GM23338 (cell line): ENCODE measurements at regions not wholly inside any gene's neighbourhood (a gene's known extent, or its start where the extent isn't known, plus 50 kb on each side); places are given as distances from the start of the nearest gene placed in this dataset.
A peak's percentile ranks its signal among the peaks of the same experiment; 100 is the strongest.

Source experiments
- ATAC-seq: fragments of 200-7000 bp; cut with Tn5 transposase; 3 replicates; pipeline ENCODE4 v1.9.1; 2020
- DNase-seq: peaks from one replicate; pipeline ENCODE4 v3.0.0-alpha.2; 2015; ENCODE audit warnings: low spot score
- H2AFZ ChIP-seq: fragments of 200-600 bp; sonication (generic); 2 replicates; pipeline ENCODE4 v1.8.0; 2016; ENCODE audit warnings: antibody characterized with exemption, mild to moderate bottlenecking, moderate library complexity
- H3F3A ChIP-seq: fragments of 200-600 bp; sonication (generic); replicated peaks from 2 replicates; pipeline ENCODE4 v1.8.0; 2017; ENCODE audit warnings: antibody characterized with exemption, mixed run types, low read depth
- H3K27ac ChIP-seq: fragments of 200-600 bp; sonication (generic); 2 replicates; pipeline ENCODE4 v1.6.1; 2016; ENCODE audit warnings: low read depth
- H3K27me3 ChIP-seq: fragments of 200-600 bp; sonication (generic); 2 replicates; pipeline ENCODE4 v1.8.0; 2016; ENCODE audit warnings: mild to moderate bottlenecking, mixed run types, moderate library complexity; ENCODE audit not compliant: insufficient read depth
- H3K36me3 ChIP-seq: fragments of 200-600 bp; sonication (generic); 2 replicates; pipeline ENCODE4 v1.8.0; 2016; ENCODE audit warnings: mild to moderate bottlenecking; ENCODE audit not compliant: insufficient read depth
- H3K4me1 ChIP-seq: fragments of 200-600 bp; sonication (generic); 2 replicates; pipeline ENCODE4 v1.8.0; 2016; ENCODE audit warnings: mild to moderate bottlenecking, moderate library complexity; ENCODE audit not compliant: insufficient read depth
- H3K4me2 ChIP-seq: fragments of 200-600 bp; sonication (generic); 2 replicates; pipeline ENCODE4 v1.7.1; 2017; ENCODE audit warnings: mixed run types
- H3K4me3 ChIP-seq: fragments of 200-600 bp; sonication (generic); 2 replicates; pipeline ENCODE4 v1.6.1; 2016; ENCODE audit warnings: mixed run types
- H3K79me2 ChIP-seq: fragments of 200-600 bp; sonication (generic); replicated peaks from 2 replicates; pipeline ENCODE4 v1.8.0; 2017; ENCODE audit warnings: mild to moderate bottlenecking; ENCODE audit not compliant: insufficient read depth
- H3K9me2 ChIP-seq: fragments of 200-600 bp; sonication (generic); 2 replicates; pipeline ENCODE4 v1.8.0; 2017; ENCODE audit not compliant: insufficient read depth
- H4K20me1 ChIP-seq: fragments of 200-600 bp; sonication (generic); replicated peaks from 2 replicates; pipeline ENCODE4 v1.8.0; 2017; ENCODE audit warnings: mild to moderate bottlenecking; ENCODE audit not compliant: insufficient read depth
- H3K27ac Mint-ChIP-seq: 2 replicates; pipeline ENCODE4 v1.8.0; 2020; ENCODE audit warnings: inconsistent platforms, mild to moderate bottlenecking, moderate library complexity, mixed read lengths
- H3K27me3 Mint-ChIP-seq: 3 replicates; pipeline ENCODE4 v1.8.0; 2022; ENCODE audit warnings: low read depth, mild to moderate bottlenecking, moderate library complexity, mixed read lengths, inconsistent platforms; ENCODE audit not compliant: insufficient read depth, poor library complexity
- H3K36me3 Mint-ChIP-seq: 3 replicates; pipeline ENCODE4 v1.8.0; 2021; ENCODE audit warnings: low read depth, mild to moderate bottlenecking, inconsistent platforms, moderate library complexity, mixed read lengths
- H3K4me1 Mint-ChIP-seq: 3 replicates; pipeline ENCODE4 v1.8.0; 2020; ENCODE audit warnings: mild to moderate bottlenecking, inconsistent platforms, mixed read lengths
- H3K4me3 Mint-ChIP-seq: 3 replicates; pipeline ENCODE4 v1.8.0; 2021; ENCODE audit warnings: moderate library complexity, mild to moderate bottlenecking, inconsistent platforms, mixed read lengths
- H3K9me3 Mint-ChIP-seq: 3 replicates; pipeline ENCODE4 v1.8.0; 2020; ENCODE audit warnings: moderate library complexity, mild to moderate bottlenecking, inconsistent platforms, mixed read lengths
- CREB1 ChIP-seq: fragments of 250-450 bp; sonication (Bioruptor Pico); IDR thresholded peaks from 2 replicates; pipeline ENCODE4 v1.5.0; 2020; ENCODE audit warnings: low read depth, mild to moderate bottlenecking, moderate library complexity
- ETS1 ChIP-seq: IDR thresholded peaks from 2 replicates; pipeline ENCODE4 v1.6.1; 2016; ENCODE audit warnings: antibody characterized with exemption
- EZH2 ChIP-seq: fragments of 200-600 bp; sonication (generic); IDR thresholded peaks from one replicate; pipeline ENCODE4 v1.8.0; 2017; ENCODE audit warnings: antibody characterized with exemption, mild to moderate bottlenecking, low read depth; ENCODE audit not compliant: unreplicated experiment
- EZH2phosphoT487 ChIP-seq: fragments of 200-600 bp; sonication (generic); IDR thresholded peaks from one replicate; pipeline ENCODE4 v1.8.1; 2018; ENCODE audit warnings: antibody characterized with exemption; ENCODE audit not compliant: unreplicated experiment
- JUNB ChIP-seq: IDR thresholded peaks from one replicate; pipeline ENCODE4 v1.6.1; 2016; ENCODE audit warnings: antibody characterized with exemption; ENCODE audit not compliant: unreplicated experiment
- NANOG ChIP-seq: IDR thresholded peaks from 2 replicates; pipeline ENCODE4 v1.6.1; 2016; ENCODE audit warnings: antibody characterized with exemption, borderline replicate concordance
- POLR2AphosphoS5 ChIP-seq: IDR thresholded peaks from 2 replicates; pipeline ENCODE4 v1.6.1; 2016; ENCODE audit warnings: antibody characterized with exemption, low read depth
- STAT1 ChIP-seq: IDR thresholded peaks from one replicate; pipeline ENCODE4 v1.6.1; 2016; ENCODE audit warnings: antibody characterized with exemption; ENCODE audit not compliant: unreplicated experiment
- ZNF114 ChIP-seq: fragments of 250-450 bp; sonication (Bioruptor Pico); IDR thresholded peaks from 2 replicates; pipeline ENCODE4 v1.5.0; 2020; ENCODE audit warnings: mild to moderate bottlenecking, moderate library complexity
- ZNF331 ChIP-seq: fragments of 250-450 bp; sonication (Bioruptor Pico); IDR thresholded peaks from 2 replicates; pipeline ENCODE4 v1.5.0; 2020; ENCODE audit warnings: low read depth, mild to moderate bottlenecking, moderate library complexity
- TF ChIP-seq, protein P1 (sequence below): fragments of 250-450 bp; sonication (Bioruptor Pico); IDR thresholded peaks from 2 replicates; pipeline ENCODE4 v1.5.0; 2020; ENCODE audit warnings: mild to moderate bottlenecking, moderate library complexity
- TF ChIP-seq, protein P2 (sequence below): IDR thresholded peaks from one replicate; pipeline ENCODE4 v1.6.1; 2018; ENCODE audit warnings: antibody characterized with exemption; ENCODE audit not compliant: unreplicated experiment
- TF ChIP-seq, protein P3 (sequence below), 2 experiments: fragments of 200-600 bp in 1 of 2; sonication (generic) in 1 of 2; conservative IDR thresholded peaks; 2 replicates each; pipeline versions ENCODE4 v1.5.1 to v1.6.1; 2016 to 2017; ENCODE audit warnings: antibody characterized with exemption in 2 of 2, low read depth in 2 of 2, mild to moderate bottlenecking in 2 of 2, moderate library complexity in 1 of 2

DNA sequence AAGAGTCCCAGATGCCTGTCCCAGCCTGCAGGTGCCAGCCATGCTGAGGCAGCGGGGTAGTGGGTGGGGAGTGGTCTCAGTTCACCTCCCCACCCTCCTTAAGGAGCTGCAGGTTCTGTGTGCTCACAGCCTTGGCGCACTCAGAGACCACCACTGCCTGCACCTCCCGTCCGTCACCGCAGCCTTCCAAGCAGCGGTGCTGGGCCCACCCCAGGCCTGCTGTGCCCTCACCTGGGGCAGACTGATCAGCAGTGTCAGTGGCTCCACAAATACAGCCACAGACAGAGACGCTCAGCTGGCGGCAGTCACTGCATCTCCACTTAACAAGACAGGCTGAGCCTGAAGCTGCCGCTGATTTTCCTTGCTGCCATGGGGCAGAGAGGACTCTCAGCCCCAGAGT lies 120.2 kb downstream of the RFLNA start:
- H3K4me3 ChIP-seq: no peak overlapping the region
- peak overlapping the region; percentile 80; the same call in 1 of the 2 replicates for H3K27ac Mint-ChIP-seq
- peaks cover 14% of the 10 kb centered on the region for H3K27me3 Mint-ChIP-seq
- H3K4me1 Mint-ChIP-seq: peaks cover 20% of the 10 kb centered on the region
- ATAC-seq: no peak
- peaks cover 23% of the 10 kb centered on the region for H3K79me2 ChIP-seq
- H3K4me2 ChIP-seq: no peak overlapping the region
- peaks cover 10% of the 10 kb centered on the region; the same call in 1 of the 2 replicates for H3K4me1 ChIP-seq
- H2AFZ ChIP-seq: no peak overlapping the region
- H3K27ac ChIP-seq: no peak overlapping the region
- H3K27me3 ChIP-seq: no peaks in the 10 kb centered on the region
- no peak overlapping the region for H3K4me3 Mint-ChIP-seq
- H3F3A ChIP-seq: no peaks in the 10 kb centered on the region; the same call in 1 of the 2 replicates
- H3K36me3 ChIP-seq: peaks cover 12% of the 10 kb centered on the region; the same call in 1 of the 2 replicates
- H4K20me1 ChIP-seq: peaks cover 6% of the 10 kb centered on the region
- H3K36me3 Mint-ChIP-seq: peaks cover 22% of the 10 kb centered on the region
- H3K9me2 ChIP-seq: no peaks in the 10 kb centered on the region
- H3K9me3 Mint-ChIP-seq: no peaks in the 10 kb centered on the region
- TF ChIP-seq ETS1: no peak
- TF ChIP-seq ZNF331: no peak
- no peak for TF ChIP-seq CREB1
- TF ChIP-seq POLR2AphosphoS5: no peak
- TF ChIP-seq, protein P1, sequence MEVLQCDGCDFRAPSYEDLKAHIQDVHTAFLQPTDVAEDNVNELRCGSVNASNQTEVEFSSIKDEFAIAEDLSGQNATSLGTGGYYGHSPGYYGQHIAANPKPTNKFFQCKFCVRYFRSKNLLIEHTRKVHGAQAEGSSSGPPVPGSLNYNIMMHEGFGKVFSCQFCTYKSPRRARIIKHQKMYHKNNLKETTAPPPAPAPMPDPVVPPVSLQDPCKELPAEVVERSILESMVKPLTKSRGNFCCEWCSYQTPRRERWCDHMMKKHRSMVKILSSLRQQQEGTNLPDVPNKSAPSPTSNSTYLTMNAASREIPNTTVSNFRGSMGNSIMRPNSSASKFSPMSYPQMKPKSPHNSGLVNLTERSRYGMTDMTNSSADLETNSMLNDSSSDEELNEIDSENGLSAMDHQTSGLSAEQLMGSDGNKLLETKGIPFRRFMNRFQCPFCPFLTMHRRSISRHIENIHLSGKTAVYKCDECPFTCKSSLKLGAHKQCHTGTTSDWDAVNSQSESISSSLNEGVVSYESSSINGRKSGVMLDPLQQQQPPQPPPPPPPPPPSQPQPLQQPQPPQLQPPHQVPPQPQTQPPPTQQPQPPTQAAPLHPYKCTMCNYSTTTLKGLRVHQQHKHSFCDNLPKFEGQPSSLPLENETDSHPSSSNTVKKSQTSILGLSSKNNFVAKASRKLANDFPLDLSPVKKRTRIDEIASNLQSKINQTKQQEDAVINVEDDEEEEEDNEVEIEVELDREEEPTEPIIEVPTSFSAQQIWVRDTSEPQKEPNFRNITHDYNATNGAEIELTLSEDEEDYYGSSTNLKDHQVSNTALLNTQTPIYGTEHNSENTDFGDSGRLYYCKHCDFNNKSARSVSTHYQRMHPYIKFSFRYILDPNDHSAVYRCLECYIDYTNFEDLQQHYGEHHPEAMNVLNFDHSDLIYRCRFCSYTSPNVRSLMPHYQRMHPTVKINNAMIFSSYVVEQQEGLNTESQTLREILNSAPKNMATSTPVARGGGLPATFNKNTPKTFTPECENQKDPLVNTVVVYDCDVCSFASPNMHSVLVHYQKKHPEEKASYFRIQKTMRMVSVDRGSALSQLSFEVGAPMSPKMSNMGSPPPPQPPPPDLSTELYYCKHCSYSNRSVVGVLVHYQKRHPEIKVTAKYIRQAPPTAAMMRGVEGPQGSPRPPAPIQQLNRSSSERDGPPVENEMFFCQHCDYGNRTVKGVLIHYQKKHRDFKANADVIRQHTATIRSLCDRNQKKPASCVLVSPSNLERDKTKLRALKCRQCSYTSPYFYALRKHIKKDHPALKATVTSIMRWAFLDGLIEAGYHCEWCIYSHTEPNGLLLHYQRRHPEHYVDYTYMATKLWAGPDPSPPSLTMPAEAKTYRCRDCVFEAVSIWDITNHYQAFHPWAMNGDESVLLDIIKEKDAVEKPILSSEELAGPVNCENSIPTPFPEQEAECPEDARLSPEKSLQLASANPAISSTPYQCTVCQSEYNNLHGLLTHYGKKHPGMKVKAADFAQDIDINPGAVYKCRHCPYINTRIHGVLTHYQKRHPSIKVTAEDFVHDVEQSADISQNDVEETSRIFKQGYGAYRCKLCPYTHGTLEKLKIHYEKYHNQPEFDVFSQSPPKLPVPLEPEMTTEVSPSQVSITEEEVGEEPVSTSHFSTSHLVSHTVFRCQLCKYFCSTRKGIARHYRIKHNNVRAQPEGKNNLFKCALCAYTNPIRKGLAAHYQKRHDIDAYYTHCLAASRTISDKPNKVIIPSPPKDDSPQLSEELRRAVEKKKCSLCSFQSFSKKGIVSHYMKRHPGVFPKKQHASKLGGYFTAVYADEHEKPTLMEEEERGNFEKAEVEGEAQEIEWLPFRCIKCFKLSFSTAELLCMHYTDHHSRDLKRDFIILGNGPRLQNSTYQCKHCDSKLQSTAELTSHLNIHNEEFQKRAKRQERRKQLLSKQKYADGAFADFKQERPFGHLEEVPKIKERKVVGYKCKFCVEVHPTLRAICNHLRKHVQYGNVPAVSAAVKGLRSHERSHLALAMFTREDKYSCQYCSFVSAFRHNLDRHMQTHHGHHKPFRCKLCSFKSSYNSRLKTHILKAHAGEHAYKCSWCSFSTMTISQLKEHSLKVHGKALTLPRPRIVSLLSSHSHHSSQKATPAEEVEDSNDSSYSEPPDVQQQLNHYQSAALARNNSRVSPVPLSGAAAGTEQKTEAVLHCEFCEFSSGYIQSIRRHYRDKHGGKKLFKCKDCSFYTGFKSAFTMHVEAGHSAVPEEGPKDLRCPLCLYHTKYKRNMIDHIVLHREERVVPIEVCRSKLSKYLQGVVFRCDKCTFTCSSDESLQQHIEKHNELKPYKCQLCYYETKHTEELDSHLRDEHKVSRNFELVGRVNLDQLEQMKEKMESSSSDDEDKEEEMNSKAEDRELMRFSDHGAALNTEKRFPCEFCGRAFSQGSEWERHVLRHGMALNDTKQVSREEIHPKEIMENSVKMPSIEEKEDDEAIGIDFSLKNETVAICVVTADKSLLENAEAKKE (CRISPR knock-in tag): no peak
- no peak for TF ChIP-seq EZH2phosphoT487
- TF ChIP-seq NANOG: no peak
- TF ChIP-seq EZH2: no peak
- TF ChIP-seq ZNF114: no peak
- no peak for TF ChIP-seq JUNB
- TF ChIP-seq, protein P2, sequence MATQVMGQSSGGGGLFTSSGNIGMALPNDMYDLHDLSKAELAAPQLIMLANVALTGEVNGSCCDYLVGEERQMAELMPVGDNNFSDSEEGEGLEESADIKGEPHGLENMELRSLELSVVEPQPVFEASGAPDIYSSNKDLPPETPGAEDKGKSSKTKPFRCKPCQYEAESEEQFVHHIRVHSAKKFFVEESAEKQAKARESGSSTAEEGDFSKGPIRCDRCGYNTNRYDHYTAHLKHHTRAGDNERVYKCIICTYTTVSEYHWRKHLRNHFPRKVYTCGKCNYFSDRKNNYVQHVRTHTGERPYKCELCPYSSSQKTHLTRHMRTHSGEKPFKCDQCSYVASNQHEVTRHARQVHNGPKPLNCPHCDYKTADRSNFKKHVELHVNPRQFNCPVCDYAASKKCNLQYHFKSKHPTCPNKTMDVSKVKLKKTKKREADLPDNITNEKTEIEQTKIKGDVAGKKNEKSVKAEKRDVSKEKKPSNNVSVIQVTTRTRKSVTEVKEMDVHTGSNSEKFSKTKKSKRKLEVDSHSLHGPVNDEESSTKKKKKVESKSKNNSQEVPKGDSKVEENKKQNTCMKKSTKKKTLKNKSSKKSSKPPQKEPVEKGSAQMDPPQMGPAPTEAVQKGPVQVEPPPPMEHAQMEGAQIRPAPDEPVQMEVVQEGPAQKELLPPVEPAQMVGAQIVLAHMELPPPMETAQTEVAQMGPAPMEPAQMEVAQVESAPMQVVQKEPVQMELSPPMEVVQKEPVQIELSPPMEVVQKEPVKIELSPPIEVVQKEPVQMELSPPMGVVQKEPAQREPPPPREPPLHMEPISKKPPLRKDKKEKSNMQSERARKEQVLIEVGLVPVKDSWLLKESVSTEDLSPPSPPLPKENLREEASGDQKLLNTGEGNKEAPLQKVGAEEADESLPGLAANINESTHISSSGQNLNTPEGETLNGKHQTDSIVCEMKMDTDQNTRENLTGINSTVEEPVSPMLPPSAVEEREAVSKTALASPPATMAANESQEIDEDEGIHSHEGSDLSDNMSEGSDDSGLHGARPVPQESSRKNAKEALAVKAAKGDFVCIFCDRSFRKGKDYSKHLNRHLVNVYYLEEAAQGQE: no peak
- no peak for TF ChIP-seq STAT1
- TF ChIP-seq, protein P3, sequence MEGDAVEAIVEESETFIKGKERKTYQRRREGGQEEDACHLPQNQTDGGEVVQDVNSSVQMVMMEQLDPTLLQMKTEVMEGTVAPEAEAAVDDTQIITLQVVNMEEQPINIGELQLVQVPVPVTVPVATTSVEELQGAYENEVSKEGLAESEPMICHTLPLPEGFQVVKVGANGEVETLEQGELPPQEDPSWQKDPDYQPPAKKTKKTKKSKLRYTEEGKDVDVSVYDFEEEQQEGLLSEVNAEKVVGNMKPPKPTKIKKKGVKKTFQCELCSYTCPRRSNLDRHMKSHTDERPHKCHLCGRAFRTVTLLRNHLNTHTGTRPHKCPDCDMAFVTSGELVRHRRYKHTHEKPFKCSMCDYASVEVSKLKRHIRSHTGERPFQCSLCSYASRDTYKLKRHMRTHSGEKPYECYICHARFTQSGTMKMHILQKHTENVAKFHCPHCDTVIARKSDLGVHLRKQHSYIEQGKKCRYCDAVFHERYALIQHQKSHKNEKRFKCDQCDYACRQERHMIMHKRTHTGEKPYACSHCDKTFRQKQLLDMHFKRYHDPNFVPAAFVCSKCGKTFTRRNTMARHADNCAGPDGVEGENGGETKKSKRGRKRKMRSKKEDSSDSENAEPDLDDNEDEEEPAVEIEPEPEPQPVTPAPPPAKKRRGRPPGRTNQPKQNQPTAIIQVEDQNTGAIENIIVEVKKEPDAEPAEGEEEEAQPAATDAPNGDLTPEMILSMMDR (conservative IDR thresholded peaks at IDR 0.05; ENCODE audit: low read depth in 2 of 2): no peak
- no peak for DNase-seq
